ENCODE measurements at regions not wholly inside any gene's neighbourhood (a gene's known extent, or its start where the extent isn't known, plus 50 kb on each side); places are given as distances from the start of the nearest gene placed in this dataset.

DNA sequence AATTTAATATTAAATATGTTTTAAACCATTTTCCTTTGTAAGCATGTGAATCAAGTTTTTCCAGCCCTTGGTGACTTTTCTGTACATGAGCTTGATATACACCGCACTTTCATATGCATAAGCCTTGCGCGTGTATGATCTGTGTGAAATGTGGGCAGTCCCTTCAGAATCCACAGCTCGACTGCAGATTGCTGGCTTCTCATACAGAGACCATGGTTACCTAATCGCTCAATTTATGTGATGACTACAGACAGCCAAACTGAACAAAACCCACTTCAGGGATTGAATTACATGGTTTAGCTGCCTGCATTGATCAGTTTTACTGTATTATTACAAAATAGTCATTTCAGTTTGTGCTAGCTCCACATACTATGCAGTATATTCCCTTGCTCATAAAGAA, 212.3 kb upstream of the NECTIN3 start:
- Mint-ChIP-seq H3K27ac (no peak overlapping the region), H3K36me3 (no peaks in the 10 kb centered on the region), H3K4me1 (ENCODE audit: unreplicated experiment) (peaks cover 6% of the 10 kb centered on the region), H3K27me3 (no peaks in the 10 kb centered on the region), H3K9me3 (peaks cover under 1% of the 10 kb centered on the region), H3K4me3 (no peak overlapping the region)
- DNase-seq (ENCODE audit: extremely low spot score, unreplicated experiment), result no peak
- TF ChIP-seq, protein P1, sequence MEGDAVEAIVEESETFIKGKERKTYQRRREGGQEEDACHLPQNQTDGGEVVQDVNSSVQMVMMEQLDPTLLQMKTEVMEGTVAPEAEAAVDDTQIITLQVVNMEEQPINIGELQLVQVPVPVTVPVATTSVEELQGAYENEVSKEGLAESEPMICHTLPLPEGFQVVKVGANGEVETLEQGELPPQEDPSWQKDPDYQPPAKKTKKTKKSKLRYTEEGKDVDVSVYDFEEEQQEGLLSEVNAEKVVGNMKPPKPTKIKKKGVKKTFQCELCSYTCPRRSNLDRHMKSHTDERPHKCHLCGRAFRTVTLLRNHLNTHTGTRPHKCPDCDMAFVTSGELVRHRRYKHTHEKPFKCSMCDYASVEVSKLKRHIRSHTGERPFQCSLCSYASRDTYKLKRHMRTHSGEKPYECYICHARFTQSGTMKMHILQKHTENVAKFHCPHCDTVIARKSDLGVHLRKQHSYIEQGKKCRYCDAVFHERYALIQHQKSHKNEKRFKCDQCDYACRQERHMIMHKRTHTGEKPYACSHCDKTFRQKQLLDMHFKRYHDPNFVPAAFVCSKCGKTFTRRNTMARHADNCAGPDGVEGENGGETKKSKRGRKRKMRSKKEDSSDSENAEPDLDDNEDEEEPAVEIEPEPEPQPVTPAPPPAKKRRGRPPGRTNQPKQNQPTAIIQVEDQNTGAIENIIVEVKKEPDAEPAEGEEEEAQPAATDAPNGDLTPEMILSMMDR (conservative IDR thresholded peaks at IDR 0.05), result no peak

DNA sequence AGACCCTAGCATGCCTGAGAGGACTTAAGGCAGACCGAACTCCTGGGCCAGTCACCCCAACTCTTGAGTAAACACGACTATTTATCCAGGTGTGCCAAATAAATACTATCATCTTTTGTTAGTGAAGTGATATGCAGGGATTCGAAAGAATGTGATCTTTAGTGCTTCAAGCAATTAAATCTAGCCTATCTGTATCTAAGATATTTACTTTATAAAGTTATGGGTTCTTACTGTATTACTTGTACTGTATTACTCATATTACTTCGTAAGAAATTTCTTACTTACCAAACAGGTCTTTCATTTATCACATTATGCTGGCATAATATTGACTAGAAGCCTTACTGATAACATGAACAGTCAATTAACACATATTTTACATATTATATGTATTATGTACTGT, 211.6 kb upstream of the NECTIN3 start:
- Mint-ChIP-seq H3K9me3 (no peaks in the 10 kb centered on the region), H3K36me3 (no peaks in the 10 kb centered on the region), H3K27ac (no peak overlapping the region), H3K4me1 (ENCODE audit: unreplicated experiment) (peaks cover 6% of the 10 kb centered on the region), H3K4me3 (no peak overlapping the region), H3K27me3 (no peaks in the 10 kb centered on the region)
- DNase-seq (ENCODE audit: extremely low spot score, unreplicated experiment), result no peak
- TF ChIP-seq, protein P1 (conservative IDR thresholded peaks at IDR 0.05), result no peak

DNA sequence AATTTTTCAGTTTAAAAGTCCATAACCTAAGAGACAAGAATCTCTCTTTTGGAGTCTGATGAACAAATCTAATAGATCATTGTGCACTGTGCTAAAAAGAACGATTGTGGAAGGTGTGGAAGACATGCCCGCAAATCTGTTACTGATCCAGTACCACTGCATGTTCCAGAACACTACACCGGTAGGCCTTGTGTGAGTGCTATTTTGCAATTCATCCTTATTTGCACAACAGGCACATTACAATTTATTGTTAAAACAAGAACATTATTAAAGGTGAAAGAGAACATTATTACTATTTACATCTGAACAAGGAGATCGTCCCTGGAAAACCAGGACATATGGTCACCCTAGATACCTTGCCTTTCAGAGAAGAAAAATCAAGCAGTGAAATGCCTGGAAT, 205.7 kb upstream of the NECTIN3 start:
- Mint-ChIP-seq H3K4me1 (ENCODE audit: unreplicated experiment) (peaks cover 3% of the 10 kb centered on the region), H3K9me3 (no peaks in the 10 kb centered on the region), H3K27me3 (no peaks in the 10 kb centered on the region), H3K36me3 (no peaks in the 10 kb centered on the region), H3K27ac (no peak overlapping the region), H3K4me3 (no peak overlapping the region)
- DNase-seq (ENCODE audit: extremely low spot score, unreplicated experiment), result no peak
- TF ChIP-seq, protein P1 (conservative IDR thresholded peaks at IDR 0.05), result no peak

DNA sequence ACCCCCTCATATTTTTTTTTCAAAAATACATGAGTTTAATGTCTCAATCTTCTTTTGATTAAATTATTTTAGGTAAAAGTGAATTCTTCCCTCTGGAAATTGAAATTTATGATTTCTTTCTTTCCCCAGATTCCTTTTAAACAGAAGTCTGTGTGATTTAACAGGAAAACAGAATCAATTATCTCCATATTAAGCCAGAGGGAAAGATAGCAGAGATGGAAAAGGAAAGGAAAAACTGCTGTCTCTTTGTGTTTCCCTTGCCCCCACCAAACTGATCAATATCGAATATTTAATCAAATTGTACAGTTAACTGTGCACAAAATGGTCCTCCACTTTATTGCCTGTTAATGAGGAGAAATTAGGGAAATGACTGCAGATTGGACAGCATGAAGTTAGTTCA, 203.5 kb upstream of the NECTIN3 start:
- Mint-ChIP-seq H3K27me3 (no peaks in the 10 kb centered on the region), H3K4me3 (no peak overlapping the region), H3K36me3 (no peaks in the 10 kb centered on the region), H3K4me1 (ENCODE audit: unreplicated experiment) (peaks cover 3% of the 10 kb centered on the region), H3K9me3 (no peaks in the 10 kb centered on the region), H3K27ac (no peak overlapping the region)
- TF ChIP-seq, protein P1 (conservative IDR thresholded peaks at IDR 0.05), result no peak
- DNase-seq (ENCODE audit: extremely low spot score, unreplicated experiment), result no peak

DNA sequence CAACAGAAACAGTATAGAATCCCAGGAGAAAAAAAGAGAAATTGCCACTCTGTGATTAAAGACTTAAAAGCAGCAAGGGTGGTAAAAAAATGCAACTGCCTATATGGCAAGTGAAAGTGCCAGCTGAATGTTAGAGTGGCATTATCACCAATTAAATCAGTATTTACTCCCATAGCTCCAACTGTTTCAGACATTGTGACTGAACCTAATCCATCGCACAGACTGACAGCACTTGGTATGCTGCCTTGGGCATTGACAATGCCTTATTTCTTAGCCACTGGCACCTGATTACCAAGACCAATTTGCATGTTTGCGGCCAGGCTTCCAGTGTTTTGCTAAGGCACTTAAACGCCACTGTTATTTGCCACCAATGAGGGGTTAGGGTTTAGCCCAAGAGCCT, 201.9 kb upstream of the NECTIN3 start:
- Mint-ChIP-seq H3K9me3 (peaks cover 5% of the 10 kb centered on the region), H3K27me3 (no peaks in the 10 kb centered on the region), H3K4me1 (ENCODE audit: unreplicated experiment) (peaks cover 3% of the 10 kb centered on the region), H3K36me3 (no peaks in the 10 kb centered on the region), H3K27ac (no peak overlapping the region), H3K4me3 (no peak overlapping the region)
- TF ChIP-seq, protein P1 (conservative IDR thresholded peaks at IDR 0.05), result no peak
- no peak for DNase-seq (ENCODE audit: extremely low spot score, unreplicated experiment)

DNA sequence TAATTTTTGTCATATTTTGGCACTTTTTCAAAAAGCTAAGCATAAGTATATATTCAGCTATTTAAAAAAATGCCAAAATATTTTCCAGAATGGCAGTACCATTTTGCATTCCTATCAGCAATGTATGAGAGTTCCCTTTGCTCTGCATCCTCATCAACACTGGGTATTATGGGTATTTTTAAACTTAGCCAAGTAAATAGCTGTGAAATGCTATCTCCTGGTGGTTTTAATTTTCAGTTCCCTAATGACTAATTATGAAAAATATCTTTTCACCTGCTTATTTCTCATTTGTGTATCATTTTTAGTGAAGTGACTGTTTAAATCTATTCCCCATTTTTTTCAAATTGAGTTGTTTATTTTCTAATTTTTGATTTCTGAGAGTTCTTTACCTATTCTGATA, 199.7 kb upstream of the NECTIN3 start:
- TF ChIP-seq, protein P1 (conservative IDR thresholded peaks at IDR 0.05), result no peak
- H3K36me3 Mint-ChIP-seq, result no peaks in the 10 kb centered on the region
- H3K4me1 Mint-ChIP-seq (ENCODE audit: unreplicated experiment), result no peaks in the 10 kb centered on the region
- H3K27me3 Mint-ChIP-seq, result no peaks in the 10 kb centered on the region
- H3K27ac Mint-ChIP-seq, result no peak overlapping the region
- no peak overlapping the region for H3K4me3 Mint-ChIP-seq
- no peak for DNase-seq (ENCODE audit: extremely low spot score, unreplicated experiment)
- H3K9me3 Mint-ChIP-seq, result peaks cover 6% of the 10 kb centered on the region
